ENCODE measurements at regions not wholly inside any gene's neighbourhood (a gene's known extent, or its start where the extent isn't known, plus 50 kb on each side); places are given as distances from the start of the nearest gene placed in this dataset.
A peak's percentile ranks its signal among the peaks of the same experiment; 100 is the strongest.

DNA sequence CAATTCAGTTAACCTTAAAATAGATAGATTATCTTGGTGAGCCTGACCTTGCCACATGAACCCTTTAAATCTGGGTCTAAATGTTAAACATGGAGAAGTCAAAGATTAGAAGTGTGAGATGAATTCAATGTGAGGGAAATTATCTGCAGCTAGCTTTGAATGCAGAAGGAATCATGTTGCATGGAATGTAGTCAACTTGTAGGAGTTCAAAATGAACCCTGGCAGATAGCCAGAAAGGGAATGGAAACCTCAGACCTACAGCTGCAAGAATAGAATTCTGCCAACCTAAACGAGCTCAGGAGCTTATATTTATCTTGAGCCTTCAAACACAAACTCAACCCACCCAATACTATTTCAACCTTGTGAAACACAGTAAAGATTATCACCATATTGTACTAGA lies 632.5 kb downstream of the KCTD8 start:
- H3K27ac ChIP-seq: no peak overlapping the region
- TF ChIP-seq ZFX (IDR thresholded peaks at IDR 0.05; ENCODE audit: borderline replicate concordance): no peak
- TF ChIP-seq, protein P1, sequence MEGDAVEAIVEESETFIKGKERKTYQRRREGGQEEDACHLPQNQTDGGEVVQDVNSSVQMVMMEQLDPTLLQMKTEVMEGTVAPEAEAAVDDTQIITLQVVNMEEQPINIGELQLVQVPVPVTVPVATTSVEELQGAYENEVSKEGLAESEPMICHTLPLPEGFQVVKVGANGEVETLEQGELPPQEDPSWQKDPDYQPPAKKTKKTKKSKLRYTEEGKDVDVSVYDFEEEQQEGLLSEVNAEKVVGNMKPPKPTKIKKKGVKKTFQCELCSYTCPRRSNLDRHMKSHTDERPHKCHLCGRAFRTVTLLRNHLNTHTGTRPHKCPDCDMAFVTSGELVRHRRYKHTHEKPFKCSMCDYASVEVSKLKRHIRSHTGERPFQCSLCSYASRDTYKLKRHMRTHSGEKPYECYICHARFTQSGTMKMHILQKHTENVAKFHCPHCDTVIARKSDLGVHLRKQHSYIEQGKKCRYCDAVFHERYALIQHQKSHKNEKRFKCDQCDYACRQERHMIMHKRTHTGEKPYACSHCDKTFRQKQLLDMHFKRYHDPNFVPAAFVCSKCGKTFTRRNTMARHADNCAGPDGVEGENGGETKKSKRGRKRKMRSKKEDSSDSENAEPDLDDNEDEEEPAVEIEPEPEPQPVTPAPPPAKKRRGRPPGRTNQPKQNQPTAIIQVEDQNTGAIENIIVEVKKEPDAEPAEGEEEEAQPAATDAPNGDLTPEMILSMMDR (IDR thresholded peaks at IDR 0.05): no peak

DNA sequence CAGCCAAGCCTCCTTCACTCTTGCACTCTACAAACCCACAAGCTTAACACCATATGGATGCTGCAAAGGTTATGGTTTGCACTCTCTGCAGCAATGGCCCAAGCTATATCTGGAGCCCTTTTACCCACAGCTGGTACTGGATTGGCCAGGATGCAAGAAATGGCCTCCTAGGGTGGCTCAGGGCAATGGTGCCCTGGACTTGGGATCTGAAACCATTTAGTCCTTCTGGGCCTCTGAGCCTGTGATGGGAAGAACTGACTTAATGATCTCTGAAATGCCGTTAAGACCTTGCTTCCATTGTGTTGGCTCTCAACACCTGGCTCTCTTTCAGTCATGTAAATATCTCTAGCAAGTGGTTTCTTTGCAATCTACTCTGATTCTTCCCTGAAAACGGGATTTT lies 626.0 kb downstream of the KCTD8 start:
- TF ChIP-seq, protein P1 (IDR thresholded peaks at IDR 0.05): no peak
- TF ChIP-seq ZFX (IDR thresholded peaks at IDR 0.05; ENCODE audit: borderline replicate concordance): no peak
- H3K27ac ChIP-seq: no peak overlapping the region

DNA sequence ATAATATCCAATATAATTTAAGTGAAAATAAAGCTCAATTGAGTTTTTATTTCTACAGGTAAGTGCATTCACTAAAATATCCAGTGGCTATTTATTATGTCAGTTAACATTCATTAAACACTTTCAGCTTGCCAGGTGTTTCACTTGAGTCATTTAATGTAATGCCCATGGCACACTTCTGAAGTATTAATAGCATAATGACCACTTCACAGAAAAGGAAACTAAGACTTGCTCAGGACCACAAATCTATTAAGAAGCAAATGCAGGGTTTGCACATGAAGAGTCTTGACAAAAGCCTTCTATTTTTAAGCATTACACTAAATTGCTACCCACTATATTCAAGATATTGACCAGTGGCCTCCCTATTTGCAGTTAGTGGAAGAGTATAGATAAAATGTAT lies 612.7 kb downstream of the KCTD8 start:
- no peak overlapping the region for H3K27ac ChIP-seq
- TF ChIP-seq, protein P1 (IDR thresholded peaks at IDR 0.05): no peak

DNA sequence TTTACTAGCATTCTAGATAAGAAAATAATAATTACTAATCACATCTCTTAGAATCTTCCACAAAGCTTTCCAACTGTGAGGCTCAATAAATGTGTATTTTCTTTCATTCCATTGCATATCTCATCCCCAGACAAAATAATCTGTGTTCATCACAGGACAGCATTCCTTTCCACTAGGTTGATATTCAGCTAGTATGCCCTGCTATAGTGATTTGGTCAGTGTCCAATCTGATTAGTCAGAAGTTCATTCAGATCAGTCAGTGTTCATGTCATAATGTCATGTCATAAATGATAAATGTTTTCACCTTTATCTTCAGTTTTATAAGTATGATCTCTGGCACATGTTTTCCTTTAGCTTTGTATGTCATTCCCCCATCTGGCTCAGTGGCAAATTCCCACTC lies 611.4 kb downstream of the KCTD8 start:
- TF ChIP-seq, protein P1 (IDR thresholded peaks at IDR 0.05): no peak
- no peak for TF ChIP-seq ZFX (IDR thresholded peaks at IDR 0.05; ENCODE audit: borderline replicate concordance)
- no peak overlapping the region for H3K27ac ChIP-seq

DNA sequence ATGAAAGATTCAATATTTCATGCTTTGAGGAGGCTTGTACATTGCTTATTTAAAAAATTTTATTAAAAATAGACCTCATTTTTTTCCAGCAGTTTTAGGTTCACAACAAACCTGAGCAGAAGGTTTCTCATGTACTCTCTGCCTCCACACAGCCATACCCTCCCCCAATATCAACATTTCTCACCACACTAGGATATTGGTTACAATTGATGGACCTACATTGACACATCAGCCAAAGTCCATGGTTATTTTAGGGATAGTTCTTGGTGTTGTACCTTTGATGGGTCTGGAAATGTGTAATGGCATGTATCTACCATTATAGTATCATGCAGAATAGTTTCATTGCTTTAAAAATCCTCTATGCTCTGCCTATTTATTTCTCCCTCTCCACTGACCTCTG lies 611.0 kb downstream of the KCTD8 start:
- no peak for TF ChIP-seq ZFX (IDR thresholded peaks at IDR 0.05; ENCODE audit: borderline replicate concordance)
- TF ChIP-seq, protein P1 (IDR thresholded peaks at IDR 0.05): no peak

DNA sequence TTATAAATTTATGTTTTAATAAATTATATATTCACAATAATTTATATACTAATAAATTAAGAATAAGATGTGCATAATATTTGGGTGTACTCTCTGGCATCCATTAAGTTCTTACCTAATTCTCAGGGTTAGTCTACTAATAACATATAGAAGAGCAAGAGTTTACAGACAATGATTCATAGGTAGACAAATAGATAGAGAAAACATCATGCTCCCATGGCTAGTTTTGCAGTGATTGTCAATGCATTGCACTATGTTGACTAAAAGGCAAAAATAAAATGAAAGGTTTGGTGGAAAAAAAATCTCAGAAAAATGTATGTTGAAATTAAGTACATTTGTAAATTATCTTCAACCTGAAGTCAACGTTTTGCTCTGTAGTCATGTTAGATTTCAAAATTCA lies 606.0 kb downstream of the KCTD8 start:
- TF ChIP-seq ZFX (IDR thresholded peaks at IDR 0.05; ENCODE audit: borderline replicate concordance): no peak
- TF ChIP-seq, protein P1 (IDR thresholded peaks at IDR 0.05): no peak
- no peak overlapping the region for H3K27ac ChIP-seq

More for the DNA sequence above, 611.0 kb downstream of the KCTD8 start:
- no peak overlapping the region for H3K27ac ChIP-seq

DNA sequence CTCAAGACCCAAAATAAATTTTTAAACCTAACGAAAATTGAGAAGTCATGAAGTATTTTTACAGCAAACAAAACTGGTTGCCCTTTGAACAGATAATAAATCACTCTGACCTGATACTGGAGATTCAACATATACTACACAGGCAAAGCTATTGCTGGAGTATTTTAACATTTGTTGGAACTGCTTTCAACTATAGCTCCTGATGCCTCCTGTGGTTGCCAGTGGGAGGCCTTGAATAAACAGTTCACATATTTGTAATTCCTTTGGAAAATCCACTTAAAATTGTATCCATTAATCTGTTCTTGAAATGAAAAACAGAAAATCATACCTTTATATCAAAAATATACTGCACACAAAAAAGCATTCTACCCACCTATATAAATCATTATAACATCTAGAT lies 605.1 kb downstream of the KCTD8 start:
- TF ChIP-seq, protein P1 (IDR thresholded peaks at IDR 0.05): peak; percentile 58
- TF ChIP-seq ZFX (IDR thresholded peaks at IDR 0.05; ENCODE audit: borderline replicate concordance): no peak
- no peak overlapping the region for H3K27ac ChIP-seq

All from 22Rv1 (cell line).